Activated T-helper 1 cell treated with anti-CD3 and anti-CD28 coated beads, Interleukin-12 subunit alpha, Interleukin-12 subunit beta, Interleukin-2, Interleukin-4 antibody, amounts not matched to agents 30 ng/mL and 10 ng/mL and 1 ng/mL, durations not matched to agents 14 hours and 24 hours and 36 hours (primary cell): ENCODE measurements at regions not wholly inside any gene's neighbourhood (a gene's known extent, or its start where the extent isn't known, plus 50 kb on each side); places are given as distances from the start of the nearest gene placed in this dataset.

Experiments used
- DNase-seq: peaks from one replicate; pipeline ENCODE4 v3.0.0; 2021; ENCODE audit warnings: low spot score
- H3K27ac Mint-ChIP-seq: one replicate; pipeline ENCODE4 v1.8.0; 2021; ENCODE audit warnings: mild to moderate bottlenecking, mixed read lengths
- H3K27me3 Mint-ChIP-seq: one replicate; pipeline ENCODE4 v1.8.0; 2022; ENCODE audit warnings: mild to moderate bottlenecking, moderate library complexity, mixed read lengths; ENCODE audit not compliant: insufficient read depth
- H3K36me3 Mint-ChIP-seq: one replicate; pipeline ENCODE4 v1.8.0; 2021; ENCODE audit warnings: low read depth, mixed read lengths
- H3K4me1 Mint-ChIP-seq: one replicate; pipeline ENCODE4 v1.8.0; 2021; ENCODE audit warnings: low read depth, mixed read lengths
- H3K4me3 Mint-ChIP-seq: one replicate; pipeline ENCODE4 v1.8.0; 2021; ENCODE audit warnings: mild to moderate bottlenecking, moderate library complexity, mixed read lengths
- H3K9me3 Mint-ChIP-seq: one replicate; pipeline ENCODE4 v1.8.0; 2021; ENCODE audit warnings: mixed read lengths
- intact Hi-C: fragments of 100-400 bp; cut with micrococcal nuclease; formaldehyde crosslinking; loops from one replicate; pipeline ENCODE4 v1.15.1; 2024

DNA sequence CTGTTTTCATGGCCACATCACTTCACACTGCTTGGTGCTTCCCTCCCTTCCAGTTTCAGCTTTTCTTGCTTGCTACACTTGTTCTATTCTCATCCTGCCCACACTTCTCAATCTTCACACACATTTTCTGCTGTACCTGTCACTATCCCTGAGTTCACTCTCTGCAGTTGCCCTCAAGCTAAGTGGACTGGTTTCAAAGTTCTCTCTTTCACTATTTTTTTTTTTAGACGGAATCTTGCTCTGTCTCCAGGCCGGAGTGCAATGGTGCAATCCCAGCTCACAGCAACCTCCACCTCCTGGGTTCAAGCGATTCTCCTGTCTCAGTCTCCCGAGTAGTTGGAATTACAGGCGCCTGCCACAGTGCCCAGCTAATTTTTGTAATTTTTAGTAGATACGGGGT, 130.6 kb upstream of the FAM83B start:
- Mint-ChIP-seq H3K27me3 (no peaks in the 10 kb centered on the region), H3K4me3 (no peak overlapping the region), H3K9me3 (no peaks in the 10 kb centered on the region), H3K36me3 (no peaks in the 10 kb centered on the region), H3K27ac (no peak overlapping the region), H3K4me1 (no peaks in the 10 kb centered on the region)
- intact Hi-C loops, result loop anchor here (5.0 kb wide), 1 partner anchor 526 kb away; no protein-coding TSS in a partner anchor
- no peak for DNase-seq

DNA sequence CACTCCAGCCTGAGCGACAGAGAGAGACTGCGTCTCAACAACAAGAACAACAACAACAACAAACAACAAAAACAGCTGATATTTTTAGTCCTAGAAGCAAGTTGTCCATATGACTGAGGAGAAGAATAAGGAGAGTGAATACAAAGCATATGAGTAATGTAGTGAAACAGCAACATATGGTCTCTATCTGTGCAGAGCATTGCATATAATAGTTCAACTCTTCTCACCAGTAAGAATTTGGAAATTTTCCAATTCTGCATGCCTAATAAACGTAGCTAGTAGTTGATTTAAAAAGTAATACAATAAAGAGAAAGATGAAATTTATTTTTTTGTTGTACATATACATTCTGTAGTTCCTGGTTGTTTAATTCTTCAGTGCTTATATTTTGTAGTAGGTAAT, 129.7 kb upstream of the FAM83B start:
- Mint-ChIP-seq H3K4me3 (no peak overlapping the region), H3K27ac (no peak overlapping the region), H3K9me3 (no peaks in the 10 kb centered on the region), H3K4me1 (no peaks in the 10 kb centered on the region), H3K36me3 (no peaks in the 10 kb centered on the region), H3K27me3 (no peaks in the 10 kb centered on the region)
- intact Hi-C loops, result loop anchor here (5.0 kb wide), 1 partner anchor 525 kb away; no protein-coding TSS in a partner anchor
- DNase-seq, result no peak

DNA sequence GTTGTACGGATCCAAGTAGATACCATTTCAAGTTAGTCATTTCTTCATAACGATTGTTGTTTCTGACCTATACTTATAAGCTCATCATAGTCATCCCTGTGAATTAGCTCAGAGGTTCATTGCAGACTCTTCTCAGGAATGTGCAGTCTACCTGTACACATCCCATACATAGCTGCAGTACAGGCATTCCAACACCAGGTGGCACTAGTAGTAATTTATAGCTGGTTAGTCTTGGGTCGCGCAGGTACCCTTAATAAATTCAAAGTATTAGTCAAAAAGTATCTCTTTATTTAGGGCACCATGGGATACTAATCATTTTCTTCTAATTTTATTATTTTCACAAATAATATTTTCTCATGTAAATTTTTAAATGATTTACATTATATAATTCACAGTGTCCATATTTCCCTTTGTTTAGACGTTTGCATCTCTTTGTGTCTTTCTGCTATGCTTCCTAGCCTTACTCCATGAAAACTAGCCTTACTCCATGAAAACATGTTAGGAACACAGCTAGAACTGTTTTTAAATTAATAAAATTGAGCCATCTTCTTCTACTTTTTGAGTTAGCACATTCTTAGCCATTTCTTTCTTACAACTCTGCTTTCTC, 128.6 kb upstream of the FAM83B start:
- H3K4me3 Mint-ChIP-seq, result no peak overlapping the region
- DNase-seq, result no peak
- H3K36me3 Mint-ChIP-seq, result no peaks in the 10 kb centered on the region
- H3K4me1 Mint-ChIP-seq, result no peaks in the 10 kb centered on the region
- no peak overlapping the region for H3K27ac Mint-ChIP-seq
- H3K27me3 Mint-ChIP-seq, result no peaks in the 10 kb centered on the region
- H3K9me3 Mint-ChIP-seq, result no peaks in the 10 kb centered on the region
- intact Hi-C loops, result loop anchor here (2.0 to 5.0 kb wide), 2 partner anchors 351 to 524 kb away; no protein-coding TSS in a partner anchor

DNA sequence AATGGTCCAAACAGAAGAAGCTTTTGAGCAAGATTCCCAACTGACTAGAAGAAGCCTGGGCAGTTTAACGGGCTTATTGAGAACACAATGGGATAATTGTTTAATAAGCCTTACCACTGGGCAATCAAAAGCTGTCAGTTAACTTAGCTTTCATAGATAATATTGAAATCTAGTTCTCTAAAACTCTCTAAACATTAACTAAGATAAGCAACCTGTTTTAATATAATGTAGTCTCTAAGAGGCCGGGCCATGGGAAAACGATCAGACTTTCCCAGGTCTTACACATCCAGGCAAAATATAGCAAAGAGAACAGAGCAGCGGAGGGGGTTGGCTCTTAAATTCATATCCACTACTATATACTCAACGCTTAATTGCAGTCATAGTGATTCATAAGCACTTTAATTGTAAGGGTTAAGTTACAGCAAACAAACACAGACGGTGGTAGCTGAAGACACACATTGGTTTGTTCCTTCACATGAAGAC, 128.0 kb upstream of the FAM83B start:
- Mint-ChIP-seq H3K4me3 (no peak overlapping the region), H3K36me3 (no peaks in the 10 kb centered on the region), H3K27me3 (no peaks in the 10 kb centered on the region), H3K27ac (no peak overlapping the region), H3K4me1 (no peaks in the 10 kb centered on the region), H3K9me3 (no peaks in the 10 kb centered on the region)
- intact Hi-C loops, result loop anchor here (2.0 to 5.0 kb wide), 2 partner anchors 350 to 524 kb away; no protein-coding TSS in a partner anchor
- DNase-seq, result no peak

DNA sequence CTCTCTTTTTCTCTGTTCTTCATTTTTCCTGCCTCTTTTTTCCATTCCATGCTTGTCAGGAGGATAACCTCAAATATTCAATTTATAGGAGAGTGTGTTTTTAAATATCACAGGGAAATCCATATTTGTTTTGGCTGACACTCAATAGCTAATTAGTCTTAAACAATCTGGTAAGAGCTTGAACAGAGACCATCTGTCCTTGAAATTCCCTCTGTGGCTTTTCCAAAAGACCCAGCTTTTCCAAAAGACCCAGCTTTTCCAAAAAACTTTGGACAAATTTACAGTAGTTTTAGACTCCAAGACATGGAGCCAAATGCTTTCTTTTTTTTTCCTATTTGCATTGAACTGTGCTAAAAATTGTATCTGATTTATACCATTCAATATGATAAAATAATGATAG, 127.4 kb upstream of the FAM83B start:
- Mint-ChIP-seq H3K4me1 (no peaks in the 10 kb centered on the region), H3K27ac (no peak overlapping the region), H3K4me3 (no peak overlapping the region), H3K36me3 (no peaks in the 10 kb centered on the region), H3K9me3 (no peaks in the 10 kb centered on the region), H3K27me3 (no peaks in the 10 kb centered on the region)
- intact Hi-C loops, result loop anchor here (2.0 to 5.0 kb wide), 2 partner anchors 350 to 523 kb away; no protein-coding TSS in a partner anchor
- DNase-seq, result no peak

DNA sequence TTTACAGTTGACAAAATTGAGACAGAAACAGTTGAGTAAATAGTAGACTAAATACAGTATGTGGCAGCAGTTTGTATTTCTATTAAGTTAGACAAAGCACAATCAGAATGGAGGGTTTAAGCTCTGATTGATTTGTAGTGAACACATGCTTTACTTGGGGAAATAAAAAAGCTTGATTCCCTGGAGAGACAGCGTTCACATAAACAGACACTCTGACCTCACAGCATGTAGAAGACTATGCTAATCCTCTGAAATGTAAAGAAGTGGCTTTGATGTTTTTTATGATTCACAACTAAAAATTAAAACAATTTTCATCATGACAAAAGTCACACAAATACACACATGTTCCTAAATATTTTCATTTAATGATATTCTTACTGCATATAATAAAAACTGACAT, 126.9 kb upstream of the FAM83B start:
- DNase-seq, result no peak
- Mint-ChIP-seq H3K36me3 (no peaks in the 10 kb centered on the region), H3K27ac (no peak overlapping the region), H3K9me3 (no peaks in the 10 kb centered on the region), H3K4me3 (no peak overlapping the region), H3K27me3 (no peaks in the 10 kb centered on the region), H3K4me1 (no peaks in the 10 kb centered on the region)
- intact Hi-C loops, result loop anchor here (2.0 to 5.0 kb wide), 2 partner anchors 349 to 523 kb away; no protein-coding TSS in a partner anchor

DNA sequence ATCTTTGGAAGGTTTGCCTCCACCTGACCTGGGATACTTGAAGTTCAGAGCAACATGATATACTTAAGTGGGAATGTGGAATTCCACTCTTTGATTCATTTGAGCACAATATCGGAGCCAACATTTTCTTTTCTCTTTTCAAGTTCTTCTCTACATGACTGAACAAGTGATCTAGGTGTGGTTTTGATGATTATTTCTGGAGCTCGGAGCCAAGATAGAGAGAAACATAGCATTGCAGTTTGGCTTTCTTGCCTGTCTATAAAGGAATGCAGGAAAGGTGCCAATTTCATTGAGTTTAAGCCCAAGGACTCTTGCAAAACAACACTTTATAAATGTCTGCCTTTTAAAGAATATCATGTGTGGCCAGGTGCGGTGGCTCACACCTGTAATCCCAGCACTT, 124.2 kb upstream of the FAM83B start:
- no peaks in the 10 kb centered on the region for H3K27me3 Mint-ChIP-seq
- H3K4me1 Mint-ChIP-seq, result no peaks in the 10 kb centered on the region
- no peak overlapping the region for H3K27ac Mint-ChIP-seq
- H3K9me3 Mint-ChIP-seq, result no peaks in the 10 kb centered on the region
- H3K36me3 Mint-ChIP-seq, result no peaks in the 10 kb centered on the region
- intact Hi-C loops, result no loop called here
- no peak overlapping the region for H3K4me3 Mint-ChIP-seq
- no peak for DNase-seq

DNA sequence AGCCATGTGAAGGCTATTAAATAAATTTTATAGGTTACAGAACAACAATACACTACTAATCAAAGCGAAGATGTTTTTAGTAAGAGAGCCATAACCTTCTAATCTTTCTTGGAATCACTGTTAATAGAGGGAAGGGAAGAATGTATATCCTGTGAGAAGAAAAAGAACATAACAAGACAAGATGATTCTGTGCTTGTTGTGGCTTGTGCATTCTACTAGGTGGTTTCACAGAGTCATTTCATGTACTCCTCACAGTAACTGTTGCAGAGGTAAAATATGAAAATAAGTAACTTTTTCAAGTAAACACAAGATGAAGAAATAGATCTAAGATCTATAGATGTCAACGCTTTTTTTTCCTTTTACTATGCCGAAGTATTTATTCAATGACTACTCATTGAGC, 116.9 kb upstream of the FAM83B start:
- Mint-ChIP-seq H3K27me3 (no peaks in the 10 kb centered on the region), H3K27ac (no peak overlapping the region), H3K9me3 (peaks cover 5% of the 10 kb centered on the region), H3K4me1 (no peaks in the 10 kb centered on the region), H3K4me3 (no peak overlapping the region), H3K36me3 (no peaks in the 10 kb centered on the region)
- DNase-seq, result no peak
- intact Hi-C loops, result no loop called here

DNA sequence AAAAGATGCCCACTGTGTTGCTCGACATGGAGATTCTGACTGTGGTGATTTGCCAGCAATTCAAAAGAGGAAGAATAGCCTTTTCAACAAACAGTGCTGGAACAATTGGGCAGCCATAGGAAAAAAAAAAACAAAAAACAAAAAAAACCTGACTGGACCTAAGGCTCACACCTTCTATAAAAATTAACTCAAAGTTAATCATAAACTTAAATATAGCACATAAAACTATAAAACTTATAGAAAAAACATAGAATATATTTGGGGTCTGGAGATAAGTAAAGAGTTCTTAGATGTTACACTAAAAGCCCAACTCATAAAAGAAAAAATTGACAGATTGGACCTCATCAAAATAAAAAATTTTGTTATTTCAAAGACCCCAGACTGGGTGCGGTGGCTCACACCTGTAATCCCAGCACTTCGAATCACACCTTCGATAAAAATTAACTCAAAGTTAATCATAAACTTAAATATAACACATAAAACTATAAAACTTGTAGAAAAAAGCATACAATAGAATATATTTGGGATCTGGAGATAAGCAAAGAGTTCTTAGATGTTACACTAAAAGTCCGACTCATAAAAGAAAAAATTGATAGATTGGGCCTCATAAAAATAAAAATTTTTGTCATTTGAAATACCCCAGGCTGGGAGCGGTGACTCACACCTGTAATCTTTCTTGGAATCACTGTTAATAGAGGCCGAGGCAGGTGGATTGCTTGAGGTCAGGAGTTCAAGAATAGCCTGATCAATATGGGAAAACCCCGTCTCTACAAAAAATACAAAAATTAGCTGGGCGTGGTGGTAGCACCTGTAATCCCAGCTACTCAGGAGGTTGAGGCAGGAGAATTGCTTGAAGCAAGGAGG, 115.6 kb upstream of the FAM83B start:
- Mint-ChIP-seq H3K4me1 (no peaks in the 10 kb centered on the region), H3K36me3 (no peaks in the 10 kb centered on the region), H3K27me3 (no peaks in the 10 kb centered on the region), H3K4me3 (no peak overlapping the region), H3K27ac (no peak overlapping the region), H3K9me3 (peaks cover 5% of the 10 kb centered on the region)
- no peak for DNase-seq
- intact Hi-C loops, result no loop called here

DNA sequence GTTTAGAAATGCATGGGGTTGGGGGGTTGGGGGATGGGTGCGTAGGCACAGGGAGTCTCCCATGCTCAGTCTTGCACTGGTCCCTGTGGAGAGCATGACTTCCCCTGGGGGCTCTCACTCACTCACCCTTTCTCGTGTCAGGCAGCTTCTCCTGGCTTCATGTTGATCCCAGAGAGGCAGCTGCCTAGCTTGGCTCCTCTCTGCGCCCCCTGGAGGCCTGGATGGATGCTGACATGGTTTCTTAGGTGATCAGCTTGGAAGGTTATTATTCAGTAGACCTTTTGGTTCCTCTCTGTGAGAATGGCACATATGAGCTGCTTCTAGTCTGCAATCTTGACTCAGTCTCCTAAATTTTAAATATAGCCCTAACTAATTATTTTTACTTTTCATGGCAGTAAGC, 109.3 kb upstream of the FAM83B start:
- no peaks in the 10 kb centered on the region for H3K36me3 Mint-ChIP-seq
- no peak overlapping the region for H3K4me3 Mint-ChIP-seq
- H3K27me3 Mint-ChIP-seq, result no peaks in the 10 kb centered on the region
- H3K27ac Mint-ChIP-seq, result no peak overlapping the region
- no peak for DNase-seq
- H3K4me1 Mint-ChIP-seq, result no peaks in the 10 kb centered on the region
- intact Hi-C loops, result no loop called here
- H3K9me3 Mint-ChIP-seq, result peaks cover 3% of the 10 kb centered on the region

DNA sequence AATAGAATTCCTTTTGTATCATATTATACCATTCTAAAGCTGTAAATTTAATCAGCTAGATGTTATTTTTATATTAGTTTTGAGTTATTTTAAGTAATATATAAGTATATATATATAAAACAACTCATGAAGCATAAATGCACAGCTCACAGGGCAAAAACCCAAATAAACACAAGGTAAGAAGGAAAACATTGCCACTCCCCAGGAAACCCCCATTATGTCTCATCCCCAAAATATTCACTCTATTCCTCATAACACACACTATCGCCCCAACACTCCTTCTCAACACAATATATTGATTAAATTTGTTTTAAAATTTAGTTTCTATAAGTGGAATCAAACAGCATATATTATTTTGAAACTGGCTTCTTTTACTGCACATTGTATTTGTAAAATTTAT, 98.6 kb upstream of the FAM83B start:
- H3K27me3 Mint-ChIP-seq, result no peaks in the 10 kb centered on the region
- H3K36me3 Mint-ChIP-seq, result no peaks in the 10 kb centered on the region
- no peaks in the 10 kb centered on the region for H3K4me1 Mint-ChIP-seq
- intact Hi-C loops, result no loop called here
- H3K27ac Mint-ChIP-seq, result no peak overlapping the region
- H3K9me3 Mint-ChIP-seq, result peaks cover 8% of the 10 kb centered on the region
- H3K4me3 Mint-ChIP-seq, result no peak overlapping the region
- DNase-seq, result no peak

DNA sequence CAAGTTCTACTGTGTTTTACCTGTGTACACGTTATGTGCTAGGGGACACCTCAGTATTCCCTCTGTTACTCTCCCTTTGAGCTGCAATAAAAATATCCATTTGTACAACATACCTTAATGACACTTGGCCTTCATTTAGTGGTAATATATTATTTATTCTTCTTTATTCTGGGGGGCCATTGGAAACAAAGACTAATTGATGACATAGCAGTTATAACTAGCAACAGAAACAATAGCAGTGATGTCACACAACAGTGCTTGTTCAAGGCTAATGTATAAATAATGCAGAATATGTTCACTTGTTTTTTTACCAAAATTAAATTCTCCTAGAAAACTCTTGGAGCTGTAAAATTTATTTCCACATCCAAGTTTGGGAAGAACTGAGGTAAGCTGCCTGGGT, 92.2 kb upstream of the FAM83B start:
- H3K4me1 Mint-ChIP-seq, result no peaks in the 10 kb centered on the region
- H3K9me3 Mint-ChIP-seq, result peaks cover 7% of the 10 kb centered on the region
- no peak overlapping the region for H3K4me3 Mint-ChIP-seq
- intact Hi-C loops, result no loop called here
- no peak for DNase-seq
- no peaks in the 10 kb centered on the region for H3K27me3 Mint-ChIP-seq
- H3K27ac Mint-ChIP-seq, result no peak overlapping the region
- H3K36me3 Mint-ChIP-seq, result no peaks in the 10 kb centered on the region

DNA sequence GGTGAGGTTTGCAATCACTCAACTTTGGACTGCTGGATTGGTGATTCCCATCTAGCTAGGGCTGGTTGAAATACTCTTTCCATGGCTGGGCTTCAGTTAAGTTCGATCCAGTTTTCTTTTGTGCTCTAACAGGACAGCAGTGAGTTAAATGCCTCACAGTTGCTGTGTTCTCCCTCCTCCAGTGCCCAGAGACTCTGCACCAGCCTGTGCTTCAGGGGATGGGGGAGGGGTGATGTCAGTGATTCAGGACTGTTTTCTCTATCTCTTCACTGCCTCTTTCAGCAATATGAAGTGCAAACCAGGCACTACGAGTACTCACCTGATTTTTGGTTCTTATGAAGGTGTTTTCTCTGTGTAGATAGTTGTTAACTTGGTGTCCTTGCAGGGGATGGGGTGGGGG, 88.2 kb upstream of the FAM83B start:
- Mint-ChIP-seq H3K4me3 (no peak overlapping the region), H3K9me3 (peaks cover 7% of the 10 kb centered on the region), H3K4me1 (no peaks in the 10 kb centered on the region), H3K27me3 (no peaks in the 10 kb centered on the region), H3K36me3 (no peaks in the 10 kb centered on the region), H3K27ac (no peak overlapping the region)
- DNase-seq, result no peak
- intact Hi-C loops, result no loop called here
